Mucosa of descending colon (tissue), 3 donors: ENCODE measurements at regions not wholly inside any gene's neighbourhood (a gene's known extent, or its start where the extent isn't known, plus 50 kb on each side); places are given as distances from the start of the nearest gene placed in this dataset.

Experiments used
- ATAC-seq: fragments of 200-7000 bp; cut with Tn5 transposase; one replicate; pipeline ENCODE4 v1.9.1; 2020; ENCODE audit warnings: mild to moderate bottlenecking, moderate library complexity
- DNase-seq, 3 donors: peaks; one replicate each; pipeline ENCODE4 v3.0.0-alpha.2; 2020
- H3K36me3 ChIP-seq: fragments of 200-600 bp; one replicate; pipeline ENCODE4 v1.8.0; 2021; ENCODE audit warnings: low read depth, mild to moderate bottlenecking
- H3K4me1 ChIP-seq: fragments of 200-600 bp; one replicate; pipeline ENCODE4 v1.8.0; 2021; ENCODE audit warnings: low read depth, mild to moderate bottlenecking
- H3K4me3 ChIP-seq: fragments of 200-600 bp; one replicate; pipeline ENCODE4 v1.8.0; 2021; ENCODE audit warnings: mild to moderate bottlenecking
- H3K9me3 ChIP-seq: fragments of 200-600 bp; one replicate; pipeline ENCODE4 v1.8.0; 2021; ENCODE audit warnings: mild to moderate bottlenecking
- intact Hi-C, 2 donors: fragments of 100-400 bp; cut with DNase I in 1 of 2; cut with micrococcal nuclease in 1 of 2; formaldehyde crosslinking; loops; one replicate each; pipeline versions ENCODE4 v1.11.0 to v1.11.1; 2022; cut with DNase I, micrococcal nuclease
- TF ChIP-seq, protein P1 (sequence below): fragments of 200-600 bp; IDR thresholded peaks from one replicate; pipeline ENCODE4 v1.8.0; 2022; ENCODE audit warnings: antibody characterized with exemption, mild to moderate bottlenecking
- donor health status: DM: no; HTN: no; CAD: no; lungs with moderate emphysema.
- donor health status: DM: no; HTN: no; CAD: no.
- donor health status: DM: no; HTN: yes; CAD: no.

DNA sequence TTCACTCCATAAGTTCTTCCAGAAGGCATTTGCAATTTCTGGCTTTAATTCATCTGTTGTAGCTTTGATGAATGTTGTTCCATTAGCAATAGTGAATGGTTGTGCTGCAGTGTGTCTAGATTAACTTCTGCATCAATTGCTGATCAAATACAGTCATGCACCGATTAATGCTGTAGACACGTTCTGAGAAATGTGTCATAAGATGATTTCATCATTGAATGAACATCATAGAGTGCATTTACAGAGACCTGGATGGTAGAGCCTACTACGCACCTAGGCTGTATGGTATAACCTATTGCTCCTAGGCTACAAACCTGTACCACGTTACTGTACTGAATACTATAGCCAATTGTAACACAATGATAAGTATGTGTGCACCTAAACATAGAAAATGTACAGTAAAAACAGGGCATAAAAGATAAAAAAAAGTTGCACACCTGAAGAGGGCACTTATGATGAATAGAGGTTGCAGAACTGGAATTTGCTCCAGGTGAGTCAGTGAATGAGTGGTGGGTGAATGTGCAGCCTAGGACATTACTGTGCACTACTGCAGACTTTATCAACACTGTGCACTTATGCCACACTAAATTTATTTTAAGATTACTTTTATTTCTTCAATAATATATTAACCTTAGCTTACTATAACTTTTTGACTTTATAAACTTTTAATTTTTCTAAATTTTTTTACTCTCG is 170.7 kb downstream of the HERPUD2 start:
- no peaks in the 10 kb centered on the region for H3K4me1 ChIP-seq
- intact Hi-C loops = no loop called here
- ATAC-seq (no peak), DNase-seq (no peak)
- no peaks in the 10 kb centered on the region for H3K9me3 ChIP-seq
- no peak overlapping the region for H3K4me3 ChIP-seq
- TF ChIP-seq, protein P1, sequence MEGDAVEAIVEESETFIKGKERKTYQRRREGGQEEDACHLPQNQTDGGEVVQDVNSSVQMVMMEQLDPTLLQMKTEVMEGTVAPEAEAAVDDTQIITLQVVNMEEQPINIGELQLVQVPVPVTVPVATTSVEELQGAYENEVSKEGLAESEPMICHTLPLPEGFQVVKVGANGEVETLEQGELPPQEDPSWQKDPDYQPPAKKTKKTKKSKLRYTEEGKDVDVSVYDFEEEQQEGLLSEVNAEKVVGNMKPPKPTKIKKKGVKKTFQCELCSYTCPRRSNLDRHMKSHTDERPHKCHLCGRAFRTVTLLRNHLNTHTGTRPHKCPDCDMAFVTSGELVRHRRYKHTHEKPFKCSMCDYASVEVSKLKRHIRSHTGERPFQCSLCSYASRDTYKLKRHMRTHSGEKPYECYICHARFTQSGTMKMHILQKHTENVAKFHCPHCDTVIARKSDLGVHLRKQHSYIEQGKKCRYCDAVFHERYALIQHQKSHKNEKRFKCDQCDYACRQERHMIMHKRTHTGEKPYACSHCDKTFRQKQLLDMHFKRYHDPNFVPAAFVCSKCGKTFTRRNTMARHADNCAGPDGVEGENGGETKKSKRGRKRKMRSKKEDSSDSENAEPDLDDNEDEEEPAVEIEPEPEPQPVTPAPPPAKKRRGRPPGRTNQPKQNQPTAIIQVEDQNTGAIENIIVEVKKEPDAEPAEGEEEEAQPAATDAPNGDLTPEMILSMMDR = no peak
- H3K36me3 ChIP-seq = no peaks in the 10 kb centered on the region

DNA sequence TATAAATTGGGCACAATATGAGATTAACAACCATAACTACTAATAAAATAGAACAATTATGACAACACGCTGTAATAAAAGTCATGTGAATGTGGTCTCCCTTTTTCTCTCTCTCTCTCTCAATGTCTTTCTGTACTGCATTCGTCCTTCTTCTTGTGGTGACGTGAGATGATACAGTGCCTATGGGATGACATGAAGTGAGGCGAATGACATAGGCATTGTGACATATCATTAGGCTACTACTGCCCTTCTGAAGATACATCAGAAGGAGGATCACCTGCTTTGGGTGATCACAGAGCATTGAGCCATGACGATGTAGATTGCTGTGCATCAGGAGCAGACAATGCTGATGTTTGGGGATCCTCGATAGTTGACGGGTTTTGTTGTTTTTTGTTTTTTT is 171.6 kb downstream of the HERPUD2 start:
- TF ChIP-seq, protein P1 = no peak
- no peak overlapping the region for H3K4me3 ChIP-seq

DNA sequence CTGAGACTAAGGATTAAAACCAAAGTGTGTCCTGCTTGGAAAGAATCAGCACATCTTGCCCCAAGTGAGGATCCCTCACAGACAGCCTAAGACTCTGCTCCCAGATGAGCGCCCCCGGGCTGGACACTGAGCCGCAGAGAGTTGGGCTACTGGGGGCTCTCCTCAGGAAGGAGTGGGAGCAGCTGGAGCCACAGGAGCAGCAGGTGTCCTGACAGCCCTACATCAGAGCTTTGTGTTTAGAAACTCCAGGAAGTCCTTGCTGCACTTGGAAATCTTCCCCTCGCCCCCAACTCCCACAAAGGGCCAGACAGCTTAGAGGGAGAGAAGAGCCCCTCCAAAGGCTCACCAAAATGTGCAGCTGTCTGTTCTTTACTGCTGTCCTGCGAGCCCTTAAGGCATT is 172.2 kb downstream of the HERPUD2 start:
- Histone ChIP-seq H3K9me3 (no peaks in the 10 kb centered on the region), H3K4me3 (no peak overlapping the region), H3K36me3 (no peaks in the 10 kb centered on the region), H3K4me1 (no peaks in the 10 kb centered on the region)
- intact Hi-C loops = no loop called here
- TF ChIP-seq, protein P1 = no peak
- no peak for DNase-seq
- no peak for ATAC-seq

More for the DNA sequence above, 171.6 kb downstream of the HERPUD2 start:
- Histone ChIP-seq H3K9me3 (no peaks in the 10 kb centered on the region), H3K4me1 (no peaks in the 10 kb centered on the region), H3K36me3 (no peaks in the 10 kb centered on the region)
- no peak for ATAC-seq
- no peak for DNase-seq
- intact Hi-C loops = no loop called here

GRCh38 chr7:35521941-35522340 is 173.0 kb downstream of the HERPUD2 start:
- intact Hi-C loops = no loop called here
- Histone ChIP-seq H3K4me1 (no peaks in the 10 kb centered on the region), H3K36me3 (no peaks in the 10 kb centered on the region), H3K9me3 (no peaks in the 10 kb centered on the region), H3K4me3 (no peak overlapping the region)
- no peak for ATAC-seq
- TF ChIP-seq, protein P1 = no peak
- DNase-seq = no peak

DNA sequence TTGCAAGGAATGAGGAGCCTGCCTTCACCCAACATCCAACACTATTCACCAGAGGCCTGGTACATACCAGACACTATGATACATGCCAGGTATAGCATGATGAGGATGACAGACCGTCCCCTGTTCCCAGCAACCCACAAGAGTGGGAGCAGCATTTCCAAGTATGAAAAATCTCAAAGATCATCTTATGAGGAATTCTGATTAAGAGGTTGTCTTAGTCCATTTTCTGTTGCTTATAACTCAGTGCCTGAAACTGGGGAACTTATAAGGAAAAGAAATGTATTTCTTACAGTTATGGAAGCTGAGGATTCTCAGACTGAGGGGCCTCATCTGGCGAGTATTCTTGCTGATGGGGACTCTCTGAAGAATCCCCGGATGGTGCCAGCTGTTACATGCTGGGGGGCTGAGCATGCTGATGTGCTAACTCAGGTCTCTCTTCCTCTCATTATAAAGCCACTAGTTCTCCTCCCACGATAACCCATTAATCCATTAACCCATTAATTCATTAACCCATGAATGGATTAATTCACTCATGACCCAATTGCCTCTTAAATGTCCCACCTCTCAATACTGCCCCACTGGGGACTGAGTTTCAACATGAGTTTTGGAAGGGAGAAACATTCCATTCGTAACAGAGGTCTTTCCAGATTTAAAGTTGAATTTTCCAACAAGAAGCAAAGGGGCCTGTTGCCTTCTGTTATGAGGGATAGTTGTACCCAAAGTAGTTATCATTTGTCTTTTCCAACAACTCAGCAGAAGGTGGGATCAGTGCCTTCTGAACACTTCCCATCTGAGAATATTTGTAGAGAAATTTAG is 173.9 kb downstream of the HERPUD2 start:
- TF ChIP-seq, protein P1 = no peak
- no peaks in the 10 kb centered on the region for H3K4me1 ChIP-seq
- no peak for DNase-seq
- H3K36me3 ChIP-seq = no peaks in the 10 kb centered on the region
- no peaks in the 10 kb centered on the region for H3K9me3 ChIP-seq
- ATAC-seq = no peak
- H3K4me3 ChIP-seq = no peak overlapping the region
- intact Hi-C loops = no loop called here
